Sigmoid colon (tissue), 6 donors: ENCODE measurements at regions not wholly inside any gene's neighbourhood (a gene's known extent, or its start where the extent isn't known, plus 50 kb on each side); places are given as distances from the start of the nearest gene placed in this dataset.
A peak's percentile ranks its signal among the peaks of the same experiment; 100 is the strongest.

ENCODE experiments used
- DNase-seq: peaks from one replicate; pipeline ENCODE4 v3.0.0-alpha.2; 2019
- H3K27ac ChIP-seq, 4 donors: fragments of 200-600 bp; sonication (generic); one replicate each; pipeline ENCODE4 v1.5.1; 2016 to 2019; ENCODE audit warnings: mild to moderate bottlenecking in 1 of 4
- H3K27me3 ChIP-seq, 3 donors: fragments of 200-600 bp; sonication (generic); one replicate each; pipeline ENCODE4 v1.5.1; 2019; ENCODE audit warnings: mild to moderate bottlenecking in 1 of 3
- H3K36me3 ChIP-seq, 4 donors: fragments of 200-600 bp; sonication (generic); one replicate each; pipeline ENCODE4 v1.5.1; 2016 to 2019
- H3K4me1 ChIP-seq, 4 donors: fragments of 200-600 bp; sonication (generic); one replicate each; pipeline ENCODE4 v1.5.1; 2017 to 2019
- H3K4me3 ChIP-seq, 4 donors: fragments of 200-600 bp; sonication (generic); one replicate each; pipeline ENCODE4 v1.5.1; 2017 to 2019; ENCODE audit warnings: mild to moderate bottlenecking in 2 of 4, moderate library complexity in 1 of 4
- H3K9me3 ChIP-seq, 4 donors: fragments of 200-600 bp in 3 of 4; sonication (generic) in 3 of 4; one replicate each; pipeline versions ENCODE4 v1.5.1 to v1.6.1; 2013 to 2019
- CTCF ChIP-seq, 4 experiments: fragments of 450-650 bp in 3 of 4; fragments of 200-600 bp in 1 of 4; IDR thresholded peaks; one replicate each; pipeline ENCODE4 v1.5.1; 2016 to 2019; ENCODE audit warnings: antibody characterized with exemption in 4 of 4, mild to moderate bottlenecking in 3 of 4, moderate library complexity in 2 of 4
- EP300 ChIP-seq, 4 donors: sonication (generic); formaldehyde crosslinking; IDR thresholded peaks; one replicate each; pipeline ENCODE4 v1.6.1; 2017; ENCODE audit warnings: antibody characterized with exemption in 4 of 4
- POLR2A ChIP-seq, 2 donors: fragments of 450-650 bp; IDR thresholded peaks; one replicate each; pipeline ENCODE4 v1.6.1; 2016; ENCODE audit warnings: antibody characterized with exemption in 2 of 2, mild to moderate bottlenecking in 2 of 2, moderate library complexity in 2 of 2
- POLR2AphosphoS5 ChIP-seq, 4 donors: sonication (generic); formaldehyde crosslinking; IDR thresholded peaks; one replicate each; pipeline ENCODE4 v1.6.1; 2017; ENCODE audit warnings: antibody characterized with exemption in 4 of 4
- WGBS, 2 donors: extraction: QIAGEN DNeasy Blood & Tissue Kit; methylation state at CpG; one replicate each; pipeline ENCODE4 v1.1.7; 2013; 5-methylcytosine and 5-hydroxymethylcytosine counted together
- intact Hi-C: fragments of 100-400 bp; cut with DNase I; formaldehyde crosslinking; loops from one replicate; pipeline ENCODE4 v1.15.1; 2023
- donor health status: healthy with polysubstance abuse.
- donor health status: healthy.

DNA sequence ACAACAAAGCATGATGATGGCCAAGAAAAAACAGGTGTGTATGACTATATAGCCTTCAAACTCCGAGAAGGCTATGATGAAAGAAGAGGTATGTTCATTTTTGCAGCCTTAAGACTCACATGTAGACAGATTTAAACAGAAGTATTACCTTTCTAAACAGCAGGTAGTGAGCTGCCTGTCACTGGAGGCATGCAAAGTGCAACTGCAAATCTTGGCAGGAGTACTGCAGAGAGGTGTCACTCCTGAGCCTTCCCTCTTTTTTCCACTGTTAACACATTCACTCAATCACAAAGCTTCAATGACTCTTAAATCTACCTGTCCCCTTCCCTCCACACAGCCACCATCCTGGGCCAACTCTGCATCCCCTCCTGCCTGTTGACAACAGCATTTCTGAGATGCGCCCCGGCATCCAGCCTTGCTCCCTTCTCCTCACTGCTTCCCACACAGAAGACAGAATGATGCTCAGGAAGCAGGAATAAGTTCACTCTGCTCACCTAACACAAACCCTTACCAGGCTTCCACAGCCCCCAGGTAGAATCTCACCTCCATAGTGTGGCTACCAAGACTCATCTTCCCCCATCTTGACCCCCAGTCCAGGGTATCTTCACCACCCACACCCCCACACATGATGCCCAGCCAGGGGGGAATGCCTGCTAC, 161.9 kb upstream of the ZMIZ1 start:
- Histone ChIP-seq H3K4me1 (no peaks in the 10 kb centered on the region), H3K36me3 (no peaks in the 10 kb centered on the region), H3K27ac (no peak overlapping the region), H3K9me3 (no peaks in the 10 kb centered on the region), H3K27me3 (no peaks in the 10 kb centered on the region), H3K4me3 (no peak overlapping the region)
- 77 to 92% methylated on average over 3 of the region's 3 CpGs for WGBS, 2 donors
- intact Hi-C loops = no loop called here
- no peak for DNase-seq
- no peak for TF ChIP-seq POLR2AphosphoS5 (IDR thresholded peaks at IDR 0.05)
- TF ChIP-seq EP300 (IDR thresholded peaks at IDR 0.05) = no peak
- no peak for TF ChIP-seq CTCF (IDR thresholded peaks at IDR 0.05)
- no peak for TF ChIP-seq POLR2A (IDR thresholded peaks at IDR 0.05)

- H3K4me1 ChIP-seq = no peaks in the 10 kb centered on the region
- WGBS, 2 donors = 93 to 94% methylated on average over 11 of the region's 11 CpGs
- no peaks in the 10 kb centered on the region for H3K9me3 ChIP-seq
- H3K27me3 ChIP-seq = no peaks in the 10 kb centered on the region
- DNase-seq = peak; percentile 56
- no peak for TF ChIP-seq POLR2AphosphoS5 (IDR thresholded peaks at IDR 0.05)
- no peak for TF ChIP-seq POLR2A (IDR thresholded peaks at IDR 0.05)
- no peak for TF ChIP-seq EP300 (IDR thresholded peaks at IDR 0.05)
- TF ChIP-seq CTCF (IDR thresholded peaks at IDR 0.05) = no peak
- no peaks in the 10 kb centered on the region for H3K36me3 ChIP-seq
- intact Hi-C loops = no loop called here
- H3K27ac ChIP-seq = no peak overlapping the region
- no peak overlapping the region for H3K4me3 ChIP-seq
These were observed 161.1 kb upstream of the ZMIZ1 start for GRCh38 chr10:78907551-78908211.

DNA sequence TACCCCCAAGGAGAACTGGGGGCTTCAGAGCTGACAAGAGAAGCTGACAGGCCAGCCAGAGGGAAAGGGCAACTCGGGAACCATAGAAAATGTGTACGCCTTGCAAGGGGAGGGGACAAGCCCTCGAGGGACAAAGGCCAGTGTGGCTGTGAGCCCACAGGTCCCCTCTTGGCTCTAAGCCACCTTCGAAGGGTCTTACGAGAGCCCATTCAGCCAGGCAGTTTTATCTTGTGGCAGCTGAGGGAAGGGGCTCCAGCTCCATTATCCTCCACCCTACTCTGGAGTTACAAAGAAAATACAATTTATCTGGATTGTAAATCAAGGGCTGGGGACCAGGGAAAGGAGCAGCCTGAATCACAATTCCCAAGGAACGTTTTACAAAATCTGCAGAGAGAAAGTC, 159.5 kb upstream of the ZMIZ1 start:
- WGBS, 2 donors = 61 to 73% methylated on average over 6 of the region's 6 CpGs
- H3K4me3 ChIP-seq = no peak overlapping the region
- intact Hi-C loops = no loop called here

GRCh38 chr10:78910021-78910420, 158.7 kb upstream of the ZMIZ1 start:
- H3K9me3 ChIP-seq = no peaks in the 10 kb centered on the region
- WGBS, 2 donors = 93 to 94% methylated on average over 3 of the region's 3 CpGs
- DNase-seq = no peak

More for the DNA sequence above, 159.5 kb upstream of the ZMIZ1 start:
- Histone ChIP-seq H3K27me3 (no peaks in the 10 kb centered on the region), H3K4me1 (peaks cover 0 to 3% (median 0%) of the 10 kb centered on the region in 4 donors), H3K27ac (no peak overlapping the region), H3K36me3 (no peaks in the 10 kb centered on the region), H3K9me3 (no peaks in the 10 kb centered on the region)
- DNase-seq = peak; percentile 49
- TF ChIP-seq POLR2A (IDR thresholded peaks at IDR 0.05) (no peak), CTCF (IDR thresholded peaks at IDR 0.05) (no peak), EP300 (IDR thresholded peaks at IDR 0.05) (no peak), POLR2AphosphoS5 (IDR thresholded peaks at IDR 0.05) (no peak)

More at GRCh38 chr10:78910021-78910420, 158.7 kb upstream of the ZMIZ1 start:
- no peak for TF ChIP-seq EP300 (IDR thresholded peaks at IDR 0.05)
- no peak for TF ChIP-seq POLR2A (IDR thresholded peaks at IDR 0.05)
- no peak for TF ChIP-seq POLR2AphosphoS5 (IDR thresholded peaks at IDR 0.05)
- TF ChIP-seq CTCF (IDR thresholded peaks at IDR 0.05) = no peak
- intact Hi-C loops = no loop called here
- Histone ChIP-seq H3K4me3 (no peak overlapping the region), H3K27ac (no peak overlapping the region), H3K4me1 (peaks cover 0 to 8% (median 2%) of the 10 kb centered on the region in 4 donors), H3K36me3 (no peaks in the 10 kb centered on the region), H3K27me3 (no peaks in the 10 kb centered on the region)
